Uterus (tissue), 2 donors: ENCODE measurements at regions not wholly inside any gene's neighbourhood (a gene's known extent, or its start where the extent isn't known, plus 50 kb on each side); places are given as distances from the start of the nearest gene placed in this dataset.

Source experiments
- CTCF ChIP-seq, 4 experiments: fragments of 200-600 bp in 2 of 4; fragments of 450-650 bp in 2 of 4; sonication (generic) in 2 of 4; IDR thresholded peaks; one replicate each; pipeline ENCODE4 v1.5.1; 2016 to 2019; ENCODE audit warnings: antibody characterized with exemption in 4 of 4, mild to moderate bottlenecking in 2 of 4, moderate library complexity in 1 of 4
- POLR2A ChIP-seq, 2 donors: fragments of 450-650 bp; IDR thresholded peaks; one replicate each; pipeline ENCODE4 v1.6.1; 2016; ENCODE audit warnings: antibody characterized with exemption in 2 of 2, mild to moderate bottlenecking in 1 of 2, moderate library complexity in 1 of 2

GRCh38 chr7:86089455-86089854, 554.3 kb upstream of the GRM3 start:
- TF ChIP-seq CTCF (IDR thresholded peaks at IDR 0.05) (no peak), POLR2A (IDR thresholded peaks at IDR 0.05) (no peak)
